Hepatocyte (in vitro differentiated cells): ENCODE measurements at regions not wholly inside any gene's neighbourhood (a gene's known extent, or its start where the extent isn't known, plus 50 kb on each side); places are given as distances from the start of the nearest gene placed in this dataset.

Experiments
- DNase-seq: peaks from one replicate; pipeline ENCODE4 v3.0.0-alpha.2; 2016; ENCODE audit warnings: low spot score
- H2AFZ ChIP-seq: fragments of 200-600 bp; sonication (generic); 2 replicates; pipeline ENCODE4 v1.6.0; 2016; ENCODE audit warnings: antibody characterized with exemption, mild to moderate bottlenecking
- H3K27ac ChIP-seq: fragments of 200-600 bp; sonication (generic); 2 replicates; pipeline ENCODE4 v1.5.1; 2016; ENCODE audit warnings: mild to moderate bottlenecking
- H3K27me3 ChIP-seq: fragments of 200-600 bp; sonication (generic); 2 replicates; pipeline ENCODE4 v1.6.1; 2016
- H3K36me3 ChIP-seq: fragments of 200-600 bp; sonication (generic); replicated peaks from 2 replicates; pipeline ENCODE4 v1.5.1; 2016; ENCODE audit warnings: low read depth; ENCODE audit not compliant: insufficient read depth
- H3K4me1 ChIP-seq: fragments of 200-600 bp; sonication (generic); 2 replicates; pipeline ENCODE4 v1.5.1; 2016; ENCODE audit warnings: mild to moderate bottlenecking, moderate library complexity; ENCODE audit not compliant: insufficient read depth
- H3K4me2 ChIP-seq: fragments of 200-600 bp; sonication (generic); 2 replicates; pipeline ENCODE4 v1.6.0; 2016
- H3K4me3 ChIP-seq: fragments of 200-600 bp; sonication (generic); 2 replicates; pipeline ENCODE4 v1.5.1; 2016; ENCODE audit warnings: mild to moderate bottlenecking
- H3K79me2 ChIP-seq: fragments of 200-600 bp; sonication (generic); 2 replicates; pipeline ENCODE4 v1.6.0; 2017; ENCODE audit warnings: mild to moderate bottlenecking
- H3K9me2 ChIP-seq: fragments of 200-600 bp; sonication (generic); replicated peaks from 2 replicates; pipeline ENCODE4 v1.6.0; 2017; ENCODE audit warnings: mild to moderate bottlenecking; ENCODE audit not compliant: insufficient read depth
- H3K9me3 ChIP-seq: fragments of 200-600 bp; sonication (generic); 2 replicates; pipeline ENCODE4 v1.5.1; 2016; ENCODE audit warnings: low read depth, mild to moderate bottlenecking
- H4K20me1 ChIP-seq: fragments of 200-600 bp; sonication (generic); 2 replicates; pipeline ENCODE4 v1.6.0; 2016; ENCODE audit warnings: mild to moderate bottlenecking; ENCODE audit not compliant: insufficient read depth, poor library complexity, severe bottlenecking
- CTCF ChIP-seq: fragments of 200-600 bp; sonication (generic); IDR thresholded peaks from 2 replicates; pipeline ENCODE4 v1.5.1; 2016; ENCODE audit warnings: antibody characterized with exemption, mild to moderate bottlenecking; ENCODE audit not compliant: poor library complexity
- EZH2 ChIP-seq: fragments of 200-600 bp; sonication (generic); IDR thresholded peaks from 2 replicates; pipeline ENCODE4 v1.6.1; 2016; ENCODE audit warnings: antibody characterized with exemption, mild to moderate bottlenecking, borderline replicate concordance
- EZH2phosphoT487 ChIP-seq: fragments of 200-600 bp; sonication (generic); IDR thresholded peaks from one replicate; pipeline ENCODE4 v1.6.1; 2018; ENCODE audit warnings: antibody characterized with exemption, mild to moderate bottlenecking, low read depth, moderate library complexity; ENCODE audit not compliant: unreplicated experiment, severe bottlenecking
- WGBS: methylation state at CpG from one replicate; pipeline ENCODE4 v1.1.6; 2016; ENCODE audit warnings: low lambda C conversion rate; ENCODE audit errors: missing lambda C conversion rate; 5-methylcytosine and 5-hydroxymethylcytosine counted together

DNA sequence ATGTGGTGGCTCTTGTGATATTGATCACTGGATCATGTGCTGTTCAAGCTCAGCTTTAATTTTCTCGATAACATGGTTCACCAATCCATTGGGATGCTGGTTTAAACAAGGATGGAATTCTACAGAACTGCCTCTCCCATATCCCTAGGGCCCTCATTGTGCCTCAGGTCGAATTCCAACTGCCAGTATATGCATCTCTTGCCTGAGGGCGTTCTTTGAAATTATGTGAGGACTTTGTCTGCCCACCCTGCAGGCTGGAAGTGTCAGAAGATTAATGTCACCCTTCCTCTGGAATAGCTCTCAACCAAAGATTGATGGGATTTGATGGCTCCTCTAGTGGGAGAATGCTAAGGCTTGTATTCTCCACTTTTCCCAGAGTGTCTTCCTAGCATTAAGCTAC lies 175.6 kb upstream of the GALNT15 start:
- no peak overlapping the region for H3K27ac ChIP-seq
- TF ChIP-seq CTCF, result no peak
- no peak for TF ChIP-seq EZH2phosphoT487
- no peak for TF ChIP-seq EZH2
- H2AFZ ChIP-seq, result no peak overlapping the region
- DNase-seq, result no peak
- no peaks in the 10 kb centered on the region for H3K9me3 ChIP-seq
- no peaks in the 10 kb centered on the region for H3K79me2 ChIP-seq
- no peaks in the 10 kb centered on the region for H4K20me1 ChIP-seq
- 71% methylated on average over 3 of the region's 3 CpGs for WGBS
- no peak overlapping the region for H3K4me2 ChIP-seq
- H3K4me1 ChIP-seq, result no peaks in the 10 kb centered on the region
- no peaks in the 10 kb centered on the region for H3K36me3 ChIP-seq
- no peak overlapping the region for H3K4me3 ChIP-seq
- H3K9me2 ChIP-seq, result no peaks in the 10 kb centered on the region
- H3K27me3 ChIP-seq, result no peaks in the 10 kb centered on the region

GRCh38 chr3:16004812-16005211 lies 169.7 kb upstream of the GALNT15 start:
- Histone ChIP-seq H3K4me1 (no peaks in the 10 kb centered on the region), H3K79me2 (no peaks in the 10 kb centered on the region), H2AFZ (no peak overlapping the region), H3K9me2 (no peaks in the 10 kb centered on the region), H3K4me3 (no peak overlapping the region), H3K27ac (no peak overlapping the region), H3K4me2 (no peak overlapping the region), H4K20me1 (no peaks in the 10 kb centered on the region), H3K36me3 (no peaks in the 10 kb centered on the region), H3K9me3 (no peaks in the 10 kb centered on the region), H3K27me3 (no peaks in the 10 kb centered on the region)
- DNase-seq, result no peak
- WGBS, result 92% methylated on average over 3 of the region's 3 CpGs
- TF ChIP-seq CTCF (no peak), EZH2phosphoT487 (no peak), EZH2 (no peak)

DNA sequence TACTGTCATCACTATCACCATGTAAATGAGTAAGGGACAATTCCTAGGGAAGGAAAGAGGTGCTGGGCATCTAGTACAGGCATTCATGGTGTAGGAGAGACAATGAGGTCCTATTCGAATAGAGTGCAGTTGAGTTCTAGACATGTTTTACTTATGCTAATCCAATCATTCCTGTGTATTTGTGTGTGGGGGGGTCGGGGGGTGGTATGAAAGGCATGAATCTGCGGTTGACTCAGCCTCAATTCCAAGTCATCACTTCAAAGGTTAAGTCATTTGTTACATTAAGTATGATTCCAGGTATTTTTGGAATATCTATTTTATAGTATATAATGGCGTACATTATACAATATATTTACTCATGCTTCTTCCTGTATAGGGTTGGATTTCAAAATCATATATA lies 163.1 kb upstream of the GALNT15 start:
- no peaks in the 10 kb centered on the region for H3K79me2 ChIP-seq
- no peaks in the 10 kb centered on the region for H3K9me2 ChIP-seq
- no peaks in the 10 kb centered on the region for H3K36me3 ChIP-seq
- H3K9me3 ChIP-seq, result no peaks in the 10 kb centered on the region
- no peak overlapping the region for H3K27ac ChIP-seq
- 93% methylated on average over 4 of the region's 4 CpGs for WGBS
- H3K4me2 ChIP-seq, result no peak overlapping the region
- no peaks in the 10 kb centered on the region for H3K4me1 ChIP-seq
- H3K27me3 ChIP-seq, result no peaks in the 10 kb centered on the region
- TF ChIP-seq CTCF (no peak), EZH2 (no peak), EZH2phosphoT487 (no peak)
- DNase-seq, result no peak
- H2AFZ ChIP-seq, result no peak overlapping the region
- no peak overlapping the region for H3K4me3 ChIP-seq
- H4K20me1 ChIP-seq, result no peaks in the 10 kb centered on the region

GRCh38 chr3:16012086-16012485 lies 162.4 kb upstream of the GALNT15 start:
- DNase-seq, result no peak
- H3K79me2 ChIP-seq, result no peaks in the 10 kb centered on the region
- no peaks in the 10 kb centered on the region for H3K9me2 ChIP-seq
- no peaks in the 10 kb centered on the region for H3K27me3 ChIP-seq
- H2AFZ ChIP-seq, result no peak overlapping the region
- H3K4me2 ChIP-seq, result no peak overlapping the region
- no peaks in the 10 kb centered on the region for H3K4me1 ChIP-seq
- H4K20me1 ChIP-seq, result no peaks in the 10 kb centered on the region
- TF ChIP-seq EZH2phosphoT487 (no peak), EZH2 (no peak), CTCF (no peak)
- H3K27ac ChIP-seq, result no peak overlapping the region
- H3K9me3 ChIP-seq, result no peaks in the 10 kb centered on the region
- H3K4me3 ChIP-seq, result no peak overlapping the region
- H3K36me3 ChIP-seq, result no peaks in the 10 kb centered on the region
